ENCODE measurements at regions not wholly inside any gene's neighbourhood (a gene's known extent, or its start where the extent isn't known, plus 50 kb on each side); places are given as distances from the start of the nearest gene placed in this dataset.

GRCh38 chr1:117782056-117782455, 147.4 kb downstream of the GDAP2 start:
- H3K9me3 ChIP-seq (ENCODE audit: control insufficient read depth, low read length) = no peaks in the 10 kb centered on the region
- peak overlapping the region; percentile 39 for H3K27ac ChIP-seq (ENCODE audit: low read depth, low read length, severe bottlenecking)
- no peak overlapping the region for H3K4me3 ChIP-seq (ENCODE audit: extremely low read depth, insufficient read depth, low read length, poor library complexity, severe bottlenecking)
- no peaks in the 10 kb centered on the region for H3K4me1 ChIP-seq (ENCODE audit: control insufficient read depth, insufficient read depth, low read length, poor library complexity, severe bottlenecking)
- WGBS, 2 experiments (ENCODE audit: insufficient coverage in 2 of 2) = 81% methylated on average over 2 of the region's 4 CpGs; no CpG with 5 or more reads in 1 of the 2 experiments
- H3K36me3 ChIP-seq (ENCODE audit: control insufficient read depth, insufficient read depth, low read length) = no peaks in the 10 kb centered on the region

- no peaks in the 10 kb centered on the region for H3K36me3 ChIP-seq (ENCODE audit: control insufficient read depth, insufficient read depth, low read length)
- WGBS, 2 experiments (ENCODE audit: insufficient coverage in 2 of 2) = 89 to 92% methylated on average over 2 to 3 of the region's 4 CpGs
Measured at GRCh38 chr1:117783606-117784396, 145.6 kb downstream of the GDAP2 start.

GRCh38 chr1:117788014-117788413, 141.4 kb downstream of the GDAP2 start:
- WGBS, 2 experiments (ENCODE audit: insufficient coverage in 2 of 2) = 80% methylated on average over 2 of the region's 5 CpGs; no CpG with 5 or more reads in 1 of the 2 experiments
- Histone ChIP-seq H3K9me3 (ENCODE audit: control insufficient read depth, low read length) (no peaks in the 10 kb centered on the region), H3K4me3 (ENCODE audit: extremely low read depth, insufficient read depth, low read length, poor library complexity, severe bottlenecking) (no peak overlapping the region), H3K36me3 (ENCODE audit: control insufficient read depth, insufficient read depth, low read length) (no peaks in the 10 kb centered on the region), H3K4me1 (ENCODE audit: control insufficient read depth, insufficient read depth, low read length, poor library complexity, severe bottlenecking) (no peaks in the 10 kb centered on the region), H3K27ac (ENCODE audit: low read depth, low read length, severe bottlenecking) (no peak overlapping the region)

More at GRCh38 chr1:117783606-117784396, 145.6 kb downstream of the GDAP2 start:
- Histone ChIP-seq H3K4me1 (ENCODE audit: control insufficient read depth, insufficient read depth, low read length, poor library complexity, severe bottlenecking) (no peaks in the 10 kb centered on the region), H3K4me3 (ENCODE audit: extremely low read depth, insufficient read depth, low read length, poor library complexity, severe bottlenecking) (no peak overlapping the region), H3K9me3 (ENCODE audit: control insufficient read depth, low read length) (no peaks in the 10 kb centered on the region), H3K27ac (ENCODE audit: low read depth, low read length, severe bottlenecking) (no peak overlapping the region)

- 86 to 100% methylated on average over 3 to 4 of the region's 4 CpGs for WGBS, 2 experiments (ENCODE audit: insufficient coverage in 2 of 2)
- no peaks in the 10 kb centered on the region for H3K9me3 ChIP-seq (ENCODE audit: control insufficient read depth, low read length)
- H3K4me1 ChIP-seq (ENCODE audit: control insufficient read depth, insufficient read depth, low read length, poor library complexity, severe bottlenecking) = no peaks in the 10 kb centered on the region
- H3K4me3 ChIP-seq (ENCODE audit: extremely low read depth, insufficient read depth, low read length, poor library complexity, severe bottlenecking) = no peak overlapping the region
- no peaks in the 10 kb centered on the region for H3K36me3 ChIP-seq (ENCODE audit: control insufficient read depth, insufficient read depth, low read length)
- no peak overlapping the region for H3K27ac ChIP-seq (ENCODE audit: low read depth, low read length, severe bottlenecking)
Measured at GRCh38 chr1:117793413-117793812, 136.0 kb downstream of the GDAP2 start.

GRCh38 chr1:117794073-117794472, 135.3 kb downstream of the GDAP2 start:
- H3K9me3 ChIP-seq (ENCODE audit: control insufficient read depth, low read length) = no peaks in the 10 kb centered on the region
- H3K4me1 ChIP-seq (ENCODE audit: control insufficient read depth, insufficient read depth, low read length, poor library complexity, severe bottlenecking) = no peaks in the 10 kb centered on the region
- H3K4me3 ChIP-seq (ENCODE audit: extremely low read depth, insufficient read depth, low read length, poor library complexity, severe bottlenecking) = no peak overlapping the region
- H3K27ac ChIP-seq (ENCODE audit: low read depth, low read length, severe bottlenecking) = no peak overlapping the region
- no CpG with 5 or more reads among the region's 1 CpG for WGBS, 2 experiments (ENCODE audit: insufficient coverage in 2 of 2)
- no peaks in the 10 kb centered on the region for H3K36me3 ChIP-seq (ENCODE audit: control insufficient read depth, insufficient read depth, low read length)

GRCh38 chr1:117795190-117795589, 134.2 kb downstream of the GDAP2 start:
- no peak overlapping the region for H3K4me3 ChIP-seq (ENCODE audit: extremely low read depth, insufficient read depth, low read length, poor library complexity, severe bottlenecking)
- H3K9me3 ChIP-seq (ENCODE audit: control insufficient read depth, low read length) = no peaks in the 10 kb centered on the region
- no peaks in the 10 kb centered on the region for H3K36me3 ChIP-seq (ENCODE audit: control insufficient read depth, insufficient read depth, low read length)
- 90% methylated on average over 2 of the region's 3 CpGs; no CpG with 5 or more reads in 1 of the 2 experiments for whole genome bisulfite sequencing, 2 experiments (ENCODE audit: insufficient coverage in 2 of 2)
- H3K4me1 ChIP-seq (ENCODE audit: control insufficient read depth, insufficient read depth, low read length, poor library complexity, severe bottlenecking) = no peaks in the 10 kb centered on the region
- no peak overlapping the region for H3K27ac ChIP-seq (ENCODE audit: low read depth, low read length, severe bottlenecking)

- Histone ChIP-seq H3K36me3 (ENCODE audit: control insufficient read depth, insufficient read depth, low read length) (no peaks in the 10 kb centered on the region), H3K9me3 (ENCODE audit: control insufficient read depth, low read length) (no peaks in the 10 kb centered on the region), H3K27ac (ENCODE audit: low read depth, low read length, severe bottlenecking) (no peak overlapping the region), H3K4me3 (ENCODE audit: extremely low read depth, insufficient read depth, low read length, poor library complexity, severe bottlenecking) (no peak overlapping the region), H3K4me1 (ENCODE audit: control insufficient read depth, insufficient read depth, low read length, poor library complexity, severe bottlenecking) (no peaks in the 10 kb centered on the region)
- WGBS, 2 experiments (ENCODE audit: insufficient coverage in 2 of 2) = 97 to 100% methylated on average over 3 to 5 of the region's 5 CpGs
Measured at GRCh38 chr1:117795792-117796191, 133.6 kb downstream of the GDAP2 start.

GRCh38 chr1:117796226-117796625, 133.2 kb downstream of the GDAP2 start:
- no peak overlapping the region for H3K27ac ChIP-seq (ENCODE audit: low read depth, low read length, severe bottlenecking)
- 100% methylated on average over 2 of the region's 6 CpGs; no CpG with 5 or more reads in 1 of the 2 experiments for WGBS, 2 experiments (ENCODE audit: insufficient coverage in 2 of 2)
- H3K4me3 ChIP-seq (ENCODE audit: extremely low read depth, insufficient read depth, low read length, poor library complexity, severe bottlenecking) = no peak overlapping the region

GRCh38 chr1:117798550-117798949, 130.9 kb downstream of the GDAP2 start:
- WGBS, 2 experiments (ENCODE audit: insufficient coverage in 2 of 2) = 86 to 96% methylated on average over 2 of the region's 4 CpGs
- H3K36me3 ChIP-seq (ENCODE audit: control insufficient read depth, insufficient read depth, low read length) = no peaks in the 10 kb centered on the region

More at GRCh38 chr1:117796226-117796625, 133.2 kb downstream of the GDAP2 start:
- no peaks in the 10 kb centered on the region for H3K9me3 ChIP-seq (ENCODE audit: control insufficient read depth, low read length)
- no peaks in the 10 kb centered on the region for H3K4me1 ChIP-seq (ENCODE audit: control insufficient read depth, insufficient read depth, low read length, poor library complexity, severe bottlenecking)
- H3K36me3 ChIP-seq (ENCODE audit: control insufficient read depth, insufficient read depth, low read length) = no peaks in the 10 kb centered on the region

GRCh38 chr1:117802531-117803257, 126.7 kb downstream of the GDAP2 start:
- Histone ChIP-seq H3K4me1 (ENCODE audit: control insufficient read depth, insufficient read depth, low read length, poor library complexity, severe bottlenecking) (no peaks in the 10 kb centered on the region), H3K4me3 (ENCODE audit: extremely low read depth, insufficient read depth, low read length, poor library complexity, severe bottlenecking) (no peak overlapping the region), H3K36me3 (ENCODE audit: control insufficient read depth, insufficient read depth, low read length) (no peaks in the 10 kb centered on the region), H3K9me3 (ENCODE audit: control insufficient read depth, low read length) (no peaks in the 10 kb centered on the region), H3K27ac (ENCODE audit: low read depth, low read length, severe bottlenecking) (peak overlapping the region; percentile 11)
- 90 to 96% methylated on average over 4 to 5 of the region's 6 CpGs for WGBS, 2 experiments (ENCODE audit: insufficient coverage in 2 of 2)

More at GRCh38 chr1:117798550-117798949, 130.9 kb downstream of the GDAP2 start:
- H3K4me1 ChIP-seq (ENCODE audit: control insufficient read depth, insufficient read depth, low read length, poor library complexity, severe bottlenecking) = no peaks in the 10 kb centered on the region
- no peaks in the 10 kb centered on the region for H3K9me3 ChIP-seq (ENCODE audit: control insufficient read depth, low read length)
- no peak overlapping the region for H3K4me3 ChIP-seq (ENCODE audit: extremely low read depth, insufficient read depth, low read length, poor library complexity, severe bottlenecking)
- no peak overlapping the region for H3K27ac ChIP-seq (ENCODE audit: low read depth, low read length, severe bottlenecking)
